ENCODE measurements at regions not wholly inside any gene's neighbourhood (a gene's known extent, or its start where the extent isn't known, plus 50 kb on each side); places are given as distances from the start of the nearest gene placed in this dataset.

- Histone ChIP-seq H3K9me3 (ENCODE audit: insufficient read depth, low read depth) (no peaks in the 10 kb centered on the region), H3K27ac (no peak overlapping the region)
- CTCF ChIA-PET = no interaction called here
These were observed 578.2 kb downstream of the RIT2 start for GRCh38 chr18:42537291-42537690.

GRCh38 chr18:42544901-42545300 lies 570.6 kb downstream of the RIT2 start:
- Histone ChIP-seq H4K20me1 (ENCODE audit: insufficient read depth) (no peaks in the 10 kb centered on the region), H3K4me1 (replicated peaks; ENCODE audit: insufficient read depth) (no peaks in the 10 kb centered on the region), H3F3A (ENCODE audit: insufficient read depth, low read depth) (no peaks in the 10 kb centered on the region), H3K27ac (no peak overlapping the region), H3K9me3 (ENCODE audit: insufficient read depth, low read depth) (no peaks in the 10 kb centered on the region), H3K4me3 (no peak overlapping the region), H3K36me3 (ENCODE audit: low read depth) (no peaks in the 10 kb centered on the region), H3K4me2 (no peak overlapping the region), H3K9me2 (ENCODE audit: insufficient read depth) (no peaks in the 10 kb centered on the region), H3K79me2 (ENCODE audit: low read depth) (no peaks in the 10 kb centered on the region), H2AFZ (no peak overlapping the region), H3K27me3 (ENCODE audit: insufficient read depth, low read depth) (no peaks in the 10 kb centered on the region)
- DNase-seq = no peak
- TF ChIP-seq EZH2 (IDR thresholded peaks at IDR 0.05; ENCODE audit: low read depth) (no peak), CTCF (conservative IDR thresholded peaks at IDR 0.05) (no peak)
- ChIA-PET POLR2A (ENCODE audit: unreplicated experiment) (no interaction called here), CTCF (no interaction called here)
- BruUV-seq (replicated peaks) = no TSS peak
- intact Hi-C loops (cut with micrococcal nuclease; ENCODE audit: unreplicated experiment) = no loop called here

More at GRCh38 chr18:42537291-42537690, 578.2 kb downstream of the RIT2 start:
- no peaks in the 10 kb centered on the region for H3K27me3 ChIP-seq (ENCODE audit: insufficient read depth, low read depth)
- H3K36me3 ChIP-seq (ENCODE audit: low read depth) = no peaks in the 10 kb centered on the region
- intact Hi-C loops (cut with micrococcal nuclease; ENCODE audit: unreplicated experiment) = no loop called here
- H4K20me1 ChIP-seq (ENCODE audit: insufficient read depth) = no peaks in the 10 kb centered on the region
- TF ChIP-seq EZH2 (IDR thresholded peaks at IDR 0.05; ENCODE audit: low read depth) (no peak), CTCF (conservative IDR thresholded peaks at IDR 0.05) (no peak)
- no peak for DNase-seq
- no peak overlapping the region for H3K4me2 ChIP-seq
- no peaks in the 10 kb centered on the region for H3F3A ChIP-seq (ENCODE audit: insufficient read depth, low read depth)
- H3K79me2 ChIP-seq (ENCODE audit: low read depth) = no peaks in the 10 kb centered on the region
- H3K4me1 ChIP-seq (replicated peaks; ENCODE audit: insufficient read depth) = no peaks in the 10 kb centered on the region
- POLR2A ChIA-PET (ENCODE audit: unreplicated experiment) = no interaction called here
- no peak overlapping the region for H2AFZ ChIP-seq
- H3K4me3 ChIP-seq = no peak overlapping the region
- no TSS peak for BruUV-seq (replicated peaks)
- no peaks in the 10 kb centered on the region for H3K9me2 ChIP-seq (ENCODE audit: insufficient read depth)

GRCh38 chr18:42545825-42546224 lies 569.7 kb downstream of the RIT2 start:
- intact Hi-C loops (cut with micrococcal nuclease; ENCODE audit: unreplicated experiment) = no loop called here
- CTCF ChIA-PET = no interaction called here
- no peaks in the 10 kb centered on the region for H3K36me3 ChIP-seq (ENCODE audit: low read depth)
- no peak overlapping the region for H3K27ac ChIP-seq
- DNase-seq = no peak
- no peaks in the 10 kb centered on the region for H3K27me3 ChIP-seq (ENCODE audit: insufficient read depth, low read depth)
- no peaks in the 10 kb centered on the region for H3K4me1 ChIP-seq (replicated peaks; ENCODE audit: insufficient read depth)
- H3K9me2 ChIP-seq (ENCODE audit: insufficient read depth) = no peaks in the 10 kb centered on the region
- H3K9me3 ChIP-seq (ENCODE audit: insufficient read depth, low read depth) = no peaks in the 10 kb centered on the region
- no TSS peak for BruUV-seq (replicated peaks)
- H3K79me2 ChIP-seq (ENCODE audit: low read depth) = no peaks in the 10 kb centered on the region
- H3F3A ChIP-seq (ENCODE audit: insufficient read depth, low read depth) = no peaks in the 10 kb centered on the region
- POLR2A ChIA-PET (ENCODE audit: unreplicated experiment) = no interaction called here
- no peak overlapping the region for H2AFZ ChIP-seq
- H4K20me1 ChIP-seq (ENCODE audit: insufficient read depth) = no peaks in the 10 kb centered on the region
- TF ChIP-seq CTCF (conservative IDR thresholded peaks at IDR 0.05) (no peak), EZH2 (IDR thresholded peaks at IDR 0.05; ENCODE audit: low read depth) (no peak)
- H3K4me3 ChIP-seq = no peak overlapping the region
- no peak overlapping the region for H3K4me2 ChIP-seq
